HL-60 (cell line): ENCODE measurements at regions not wholly inside any gene's neighbourhood (a gene's known extent, or its start where the extent isn't known, plus 50 kb on each side); places are given as distances from the start of the nearest gene placed in this dataset.

Experiments used
- POLR2AphosphoS5 ChIP-seq: IDR thresholded peaks from 2 replicates; pipeline ENCODE4 v1.6.1; 2012; ENCODE audit warnings: low read depth
- TF ChIP-seq, protein P1 (sequence below): IDR thresholded peaks from one replicate; pipeline ENCODE4 v1.5.1; 2011; ENCODE audit warnings: low read length, control low read depth, inconsistent platforms; ENCODE audit not compliant: insufficient read depth

GRCh38 chr10:106387063-106387462 lies 777.4 kb downstream of the SORCS1 start:
- TF ChIP-seq, protein P1, sequence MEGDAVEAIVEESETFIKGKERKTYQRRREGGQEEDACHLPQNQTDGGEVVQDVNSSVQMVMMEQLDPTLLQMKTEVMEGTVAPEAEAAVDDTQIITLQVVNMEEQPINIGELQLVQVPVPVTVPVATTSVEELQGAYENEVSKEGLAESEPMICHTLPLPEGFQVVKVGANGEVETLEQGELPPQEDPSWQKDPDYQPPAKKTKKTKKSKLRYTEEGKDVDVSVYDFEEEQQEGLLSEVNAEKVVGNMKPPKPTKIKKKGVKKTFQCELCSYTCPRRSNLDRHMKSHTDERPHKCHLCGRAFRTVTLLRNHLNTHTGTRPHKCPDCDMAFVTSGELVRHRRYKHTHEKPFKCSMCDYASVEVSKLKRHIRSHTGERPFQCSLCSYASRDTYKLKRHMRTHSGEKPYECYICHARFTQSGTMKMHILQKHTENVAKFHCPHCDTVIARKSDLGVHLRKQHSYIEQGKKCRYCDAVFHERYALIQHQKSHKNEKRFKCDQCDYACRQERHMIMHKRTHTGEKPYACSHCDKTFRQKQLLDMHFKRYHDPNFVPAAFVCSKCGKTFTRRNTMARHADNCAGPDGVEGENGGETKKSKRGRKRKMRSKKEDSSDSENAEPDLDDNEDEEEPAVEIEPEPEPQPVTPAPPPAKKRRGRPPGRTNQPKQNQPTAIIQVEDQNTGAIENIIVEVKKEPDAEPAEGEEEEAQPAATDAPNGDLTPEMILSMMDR = no peak
- no peak for TF ChIP-seq POLR2AphosphoS5
